Transverse colon (tissue), 4 donors: ENCODE measurements at regions not wholly inside any gene's neighbourhood (a gene's known extent, or its start where the extent isn't known, plus 50 kb on each side); places are given as distances from the start of the nearest gene placed in this dataset.

Experiments used
- DNase-seq: peaks from one replicate; pipeline ENCODE4 v3.0.0-alpha.2; 2019
- H3K27ac ChIP-seq, 4 donors: fragments of 200-600 bp; sonication (generic); 2 replicates each; pipeline ENCODE4 v1.5.1; 2016 to 2018; ENCODE audit warnings: inconsistent platforms in 4 of 4
- H3K27me3 ChIP-seq: fragments of 200-600 bp; sonication (generic); 2 replicates; pipeline ENCODE4 v1.5.1; 2017; ENCODE audit warnings: inconsistent platforms
- H3K36me3 ChIP-seq, 4 donors: fragments of 200-600 bp; sonication (generic); 2 replicates each; pipeline ENCODE4 v1.5.1; 2017 to 2019; ENCODE audit warnings: inconsistent platforms in 4 of 4
- H3K4me1 ChIP-seq, 4 donors: fragments of 200-600 bp; sonication (generic); 2 replicates each; pipeline ENCODE4 v1.5.1; 2017 to 2020; ENCODE audit warnings: inconsistent platforms in 4 of 4
- H3K4me3 ChIP-seq, 4 donors: fragments of 200-600 bp; sonication (generic); 1 replicate in 1 of 4; 2 replicates in 3 of 4; pipeline versions ENCODE4 v1.5.1 to v1.6.1; 2017 to 2019; ENCODE audit warnings: inconsistent platforms in 4 of 4
- H3K9me3 ChIP-seq, 2 donors: fragments of 200-600 bp; sonication (generic); 2 replicates each; pipeline ENCODE4 v1.5.1; 2017 to 2019; ENCODE audit warnings: inconsistent platforms in 2 of 2
- CTCF ChIP-seq, 5 experiments: fragments of 200-600 bp in 3 of 5; fragments of 450-650 bp in 2 of 5; sonication (generic) in 3 of 5; IDR thresholded peaks; 1 replicate in 2 of 5; 2 replicates in 3 of 5; pipeline ENCODE4 v1.5.1; 2016 to 2017; ENCODE audit warnings: antibody characterized with exemption in 5 of 5, inconsistent platforms in 3 of 5, mild to moderate bottlenecking in 2 of 5, moderate library complexity in 1 of 5
- EP300 ChIP-seq: sonication (generic); formaldehyde crosslinking; IDR thresholded peaks from one replicate; pipeline ENCODE4 v1.6.1; 2017; ENCODE audit warnings: antibody characterized with exemption, low read depth
- POLR2A ChIP-seq: fragments of 450-650 bp; IDR thresholded peaks from one replicate; pipeline ENCODE4 v1.6.1; 2016; ENCODE audit warnings: antibody characterized with exemption, mild to moderate bottlenecking, moderate library complexity
- POLR2AphosphoS5 ChIP-seq, 3 donors: sonication (generic); formaldehyde crosslinking; IDR thresholded peaks; one replicate each; pipeline ENCODE4 v1.6.1; 2016; ENCODE audit warnings: antibody characterized with exemption in 3 of 3
- WGBS, 2 donors: methylation state at CpG; one replicate each; pipeline ENCODE4 v1.1.5; 2018; ENCODE audit warnings: low coverage in 1 of 2; 5-methylcytosine and 5-hydroxymethylcytosine counted together
- in situ Hi-C, 4 donors: fragments of 200-750 bp; cut with MboI; loops; one replicate each; pipeline versions ENCODE4 v1.15.0 to v1.15.1; 2017; ENCODE audit warnings: low sequenced_read_pairs in 3 of 4, low pct_ligation_motif_present in 1 of 4, low pct_unique_long_range_greater_than_20kb in 1 of 4
- intact Hi-C: fragments of 100-400 bp; cut with DNase I; formaldehyde crosslinking; loops from one replicate; pipeline ENCODE4 v1.15.1; 2023; ENCODE audit warnings: low total_unique reads

DNA sequence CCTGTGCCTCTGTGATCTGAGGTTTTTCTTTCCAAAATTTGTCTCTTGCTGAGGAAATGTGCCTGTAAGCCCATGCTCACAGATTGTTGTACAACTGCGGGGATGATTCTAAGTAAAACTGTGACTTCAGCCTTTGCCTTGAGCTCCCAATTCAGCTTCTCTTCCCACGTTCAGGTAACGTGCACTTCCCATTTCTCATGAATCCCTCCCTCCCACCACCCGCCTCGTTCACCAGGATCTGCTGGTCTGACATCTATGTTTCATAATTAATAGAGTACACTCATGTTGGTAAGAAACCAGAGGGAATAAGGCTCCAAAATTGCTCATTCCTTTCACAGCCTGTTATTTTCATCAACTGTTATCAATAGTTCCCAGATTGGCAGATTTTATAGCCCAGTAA is 332.6 kb upstream of the TPK1 start:
- no peaks in the 10 kb centered on the region for H3K27me3 ChIP-seq
- no peak overlapping the region for H3K27ac ChIP-seq
- no peaks in the 10 kb centered on the region for H3K36me3 ChIP-seq
- H3K4me3 ChIP-seq: no peak overlapping the region
- WGBS, 2 donors: 53 to 57% methylated on average over 5 of the region's 5 CpGs
- intact Hi-C loops: no loop called here
- H3K4me1 ChIP-seq: no peaks in the 10 kb centered on the region
- in situ Hi-C loops: no loop called here
- TF ChIP-seq CTCF (IDR thresholded peaks at IDR 0.05) (no peak), POLR2AphosphoS5 (IDR thresholded peaks at IDR 0.05) (no peak), POLR2A (no peak), EP300 (no peak)
- DNase-seq: no peak
- H3K9me3 ChIP-seq: no peaks in the 10 kb centered on the region

DNA sequence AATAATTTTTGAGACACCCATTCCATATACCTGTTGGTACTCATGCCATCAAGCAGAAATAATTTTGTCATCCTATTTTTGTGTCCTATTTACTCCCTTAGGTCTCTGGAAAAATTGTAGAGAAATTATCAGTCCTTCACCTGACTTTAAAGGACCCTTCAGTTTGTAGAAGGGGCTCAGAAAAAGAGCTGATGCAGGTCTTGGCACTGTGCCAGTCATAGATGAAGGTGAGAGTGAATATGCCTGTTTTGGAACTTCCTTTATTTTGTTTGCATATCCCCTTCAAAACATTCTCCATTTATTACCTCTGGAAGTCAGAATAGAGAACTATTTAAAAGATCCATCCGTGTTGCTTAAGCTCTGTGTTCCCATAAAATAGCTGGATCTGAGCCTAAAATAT is 321.0 kb upstream of the TPK1 start:
- Histone ChIP-seq H3K27me3 (no peaks in the 10 kb centered on the region), H3K27ac (no peak overlapping the region), H3K9me3 (no peaks in the 10 kb centered on the region), H3K36me3 (no peaks in the 10 kb centered on the region), H3K4me3 (no peak overlapping the region), H3K4me1 (no peaks in the 10 kb centered on the region)
- no peak for TF ChIP-seq POLR2A
- no peak for TF ChIP-seq EP300
- TF ChIP-seq CTCF (IDR thresholded peaks at IDR 0.05): no peak
- TF ChIP-seq POLR2AphosphoS5 (IDR thresholded peaks at IDR 0.05): no peak
- WGBS, 2 donors: 20 to 31% methylated on average over 1 of the region's 1 CpG
- in situ Hi-C loops (no loop called here), intact Hi-C loops (no loop called here)
- no peak for DNase-seq

GRCh38 chr7:145152589-145152988 is 316.7 kb upstream of the TPK1 start:
- WGBS, 2 donors: 61 to 67% methylated on average over 2 to 3 of the region's 3 CpGs
- intact Hi-C loops (no loop called here), in situ Hi-C loops (no loop called here)
- no peak for TF ChIP-seq POLR2AphosphoS5 (IDR thresholded peaks at IDR 0.05)
- TF ChIP-seq CTCF (IDR thresholded peaks at IDR 0.05): no peak
- no peak for TF ChIP-seq EP300
- no peak for TF ChIP-seq POLR2A
- Histone ChIP-seq H3K4me3 (no peak overlapping the region), H3K36me3 (no peaks in the 10 kb centered on the region), H3K27ac (no peak overlapping the region), H3K9me3 (no peaks in the 10 kb centered on the region), H3K4me1 (no peaks in the 10 kb centered on the region), H3K27me3 (no peaks in the 10 kb centered on the region)
- DNase-seq: no peak

- WGBS, 2 donors: 68 to 70% methylated on average over 5 to 11 of the region's 11 CpGs
- no peak overlapping the region for H3K4me3 ChIP-seq
- no peaks in the 10 kb centered on the region for H3K36me3 ChIP-seq
- no peak for DNase-seq
- no peaks in the 10 kb centered on the region for H3K27me3 ChIP-seq
- TF ChIP-seq EP300 (no peak), CTCF (IDR thresholded peaks at IDR 0.05) (no peak), POLR2AphosphoS5 (IDR thresholded peaks at IDR 0.05) (no peak), POLR2A (no peak)
- H3K4me1 ChIP-seq: no peaks in the 10 kb centered on the region
- intact Hi-C loops: no loop called here
- in situ Hi-C loops: no loop called here
- H3K27ac ChIP-seq: no peak overlapping the region
- no peaks in the 10 kb centered on the region for H3K9me3 ChIP-seq
These were observed 315.8 kb upstream of the TPK1 start for GRCh38 chr7:145151676-145152075.
